ENCODE measurements at regions not wholly inside any gene's neighbourhood (a gene's known extent, or its start where the extent isn't known, plus 50 kb on each side); places are given as distances from the start of the nearest gene placed in this dataset.
"Not testable (repeated sequence)": the region's sequence is repeated elsewhere in the genome, so short reads cannot be mapped to it uniquely, and the experiment has no call there.

- no peak overlapping the region for H3K4me3 ChIP-seq (ENCODE audit: low read length)
- no peak for DNase-seq (ENCODE audit: low read depth, low spot score)
These were observed 417.0 kb upstream of the SOX5 start for GRCh38 chr12:24366514-24366913.

GRCh38 chr12:24364921-24365320 lies 415.5 kb upstream of the SOX5 start:
- H3K4me3 ChIP-seq (ENCODE audit: low read length): no peak overlapping the region
- no peak for DNase-seq (ENCODE audit: low read depth, low spot score)

GRCh38 chr12:24363177-24363754 lies 413.8 kb upstream of the SOX5 start:
- no peak overlapping the region for H3K4me3 ChIP-seq (ENCODE audit: low read length)
- DNase-seq (ENCODE audit: low read depth, low spot score): no peak

GRCh38 chr12:24361877-24362580 lies 412.6 kb upstream of the SOX5 start:
- no peak overlapping the region for H3K4me3 ChIP-seq (ENCODE audit: low read length)
- no peak for DNase-seq (ENCODE audit: low read depth, low spot score)

- no peak for DNase-seq (ENCODE audit: low read depth, low spot score)
- H3K4me3 ChIP-seq (ENCODE audit: low read length): no peak overlapping the region
These were observed 411.4 kb upstream of the SOX5 start for GRCh38 chr12:24360907-24361306.

- no peak overlapping the region for H3K4me3 ChIP-seq (ENCODE audit: low read length)
- DNase-seq (ENCODE audit: low read depth, low spot score): no peak
These were observed 411.0 kb upstream of the SOX5 start for GRCh38 chr12:24360461-24360860.

GRCh38 chr12:24360057-24360456 lies 410.6 kb upstream of the SOX5 start:
- H3K4me3 ChIP-seq (ENCODE audit: low read length): no peak overlapping the region
- DNase-seq (ENCODE audit: low read depth, low spot score): peak; percentile 21

- no peak overlapping the region for H3K4me3 ChIP-seq (ENCODE audit: low read length)
- DNase-seq (ENCODE audit: low read depth, low spot score): no peak
These were observed 409.9 kb upstream of the SOX5 start for GRCh38 chr12:24359418-24359817.

- no peak for DNase-seq (ENCODE audit: low read depth, low spot score)
- H3K4me3 ChIP-seq (ENCODE audit: low read length): no peak overlapping the region
These were observed 406.9 kb upstream of the SOX5 start for GRCh38 chr12:24356240-24356804.

GRCh38 chr12:24352363-24352762 lies 402.9 kb upstream of the SOX5 start:
- no peak overlapping the region for H3K4me3 ChIP-seq (ENCODE audit: low read length)
- no peak for DNase-seq (ENCODE audit: low read depth, low spot score)

- H3K4me3 ChIP-seq (ENCODE audit: low read length): no peak overlapping the region
- no peak for DNase-seq (ENCODE audit: low read depth, low spot score)
These were observed 399.8 kb upstream of the SOX5 start for GRCh38 chr12:24349051-24349799.

GRCh38 chr12:24348180-24348579 lies 398.7 kb upstream of the SOX5 start:
- not testable (repeated sequence) for H3K4me3 ChIP-seq (ENCODE audit: low read length); DNase-seq (ENCODE audit: low read depth, low spot score)

- H3K4me3 ChIP-seq (ENCODE audit: low read length): no peak overlapping the region
- no peak for DNase-seq (ENCODE audit: low read depth, low spot score)
These were observed 378.8 kb upstream of the SOX5 start for GRCh38 chr12:24328261-24328660.

GRCh38 chr12:24325331-24325730 lies 375.9 kb upstream of the SOX5 start:
- no peak for DNase-seq (ENCODE audit: low read depth, low spot score)

GRCh38 chr12:24307716-24308335 lies 358.4 kb upstream of the SOX5 start:
- H3K4me3 ChIP-seq (ENCODE audit: low read length): no peak overlapping the region
- DNase-seq (ENCODE audit: low read depth, low spot score): no peak

More at GRCh38 chr12:24325331-24325730, 375.9 kb upstream of the SOX5 start:
- H3K4me3 ChIP-seq (ENCODE audit: low read length): no peak overlapping the region

- H3K4me3 ChIP-seq (ENCODE audit: low read length): no peak overlapping the region
- DNase-seq (ENCODE audit: low read depth, low spot score): no peak
These were observed 357.7 kb upstream of the SOX5 start for GRCh38 chr12:24307153-24307552.

- no peak for DNase-seq (ENCODE audit: low read depth, low spot score)
- no peak overlapping the region for H3K4me3 ChIP-seq (ENCODE audit: low read length)
These were observed 356.5 kb upstream of the SOX5 start for GRCh38 chr12:24306001-24306400.

GRCh38 chr12:24304285-24304684 lies 354.8 kb upstream of the SOX5 start:
- no peak overlapping the region for H3K4me3 ChIP-seq (ENCODE audit: low read length)
- DNase-seq (ENCODE audit: low read depth, low spot score): no peak

GRCh38 chr12:24302708-24303107 lies 353.2 kb upstream of the SOX5 start:
- no peak overlapping the region for H3K4me3 ChIP-seq (ENCODE audit: low read length)
- no peak for DNase-seq (ENCODE audit: low read depth, low spot score)

GRCh38 chr12:24297516-24297915 lies 348.0 kb upstream of the SOX5 start:
- no peak for DNase-seq (ENCODE audit: low read depth, low spot score)

More at GRCh38 chr12:24297516-24297915, 348.0 kb upstream of the SOX5 start:
- H3K4me3 ChIP-seq (ENCODE audit: low read length): no peak overlapping the region
